CD14-positive monocyte (primary cell): ENCODE measurements at regions not wholly inside any gene's neighbourhood (a gene's known extent, or its start where the extent isn't known, plus 50 kb on each side); places are given as distances from the start of the nearest gene placed in this dataset.

Experiments used
- DNase-seq, 3 donors: peaks; one replicate each; pipeline ENCODE4 v3.0.0-alpha.2; 2011 to 2022
- H2AFZ ChIP-seq: 2 replicates; pipeline ENCODE4 v1.6.0; 2012; ENCODE audit warnings: mild to moderate bottlenecking, low read depth, low read length, inconsistent platforms; ENCODE audit not compliant: insufficient read depth, poor library complexity, severe bottlenecking
- H3K27ac ChIP-seq, 2 donors: 1 replicate in 1 of 2; 2 replicates in 1 of 2; pipeline ENCODE4 v1.5.1; 2012 to 2013; ENCODE audit warnings: low read length in 2 of 2, control low read depth in 1 of 2, inconsistent platforms in 1 of 2, low read depth in 1 of 2, mild to moderate bottlenecking in 1 of 2
- H3K27me3 ChIP-seq, 2 donors: one replicate each; pipeline versions ENCODE4 v1.6.0 to v1.6.1; 2011 to 2013; ENCODE audit warnings: low read length in 2 of 2; ENCODE audit not compliant: control insufficient read depth in 2 of 2, insufficient read depth in 2 of 2
- H3K36me3 ChIP-seq, 2 donors: replicated peaks in 1 of 2; 1 replicate in 1 of 2; 2 replicates in 1 of 2; pipeline versions ENCODE4 v1.5.1 to v1.6.1; 2012 to 2013; ENCODE audit warnings: low read length in 2 of 2, control low read depth in 1 of 2, inconsistent platforms in 1 of 2, mild to moderate bottlenecking in 1 of 2; ENCODE audit not compliant: insufficient read depth in 2 of 2, control insufficient read depth in 1 of 2
- H3K4me1 ChIP-seq, 2 donors: 1 replicate in 1 of 2; 2 replicates in 1 of 2; pipeline versions ENCODE4 v1.5.1 to v1.6.1; 2012 to 2013; ENCODE audit warnings: low read length in 2 of 2, control low read depth in 1 of 2, inconsistent platforms in 1 of 2, mild to moderate bottlenecking in 1 of 2, moderate library complexity in 1 of 2; ENCODE audit not compliant: insufficient read depth in 2 of 2, control insufficient read depth in 1 of 2
- H3K4me2 ChIP-seq: replicated peaks from 2 replicates; pipeline ENCODE3; 2012; ENCODE audit warnings: low read length, moderate library complexity, mild to moderate bottlenecking; ENCODE audit not compliant: poor library complexity, severe bottlenecking; ENCODE audit errors: extremely low read depth
- H3K4me3 ChIP-seq, 3 experiments: fragments of 200-600 bp in 1 of 3; sonication (generic) in 1 of 3; replicated peaks in 1 of 3; 1 replicate in 2 of 3; 2 replicates in 1 of 3; pipeline ENCODE4 v1.5.1; 2011 to 2013; ENCODE audit warnings: low read length in 3 of 3, mild to moderate bottlenecking in 3 of 3, control low read depth in 2 of 3, low read depth in 2 of 3, inconsistent platforms in 1 of 3, moderate library complexity in 1 of 3
- H3K79me2 ChIP-seq: 2 replicates; pipeline ENCODE4 v1.6.0; 2012; ENCODE audit warnings: mild to moderate bottlenecking, control low read depth, inconsistent platforms, low read length, moderate library complexity; ENCODE audit not compliant: insufficient read depth
- H3K9ac ChIP-seq: 2 replicates; pipeline ENCODE4 v1.6.0; 2017; ENCODE audit warnings: low read length, mild to moderate bottlenecking; ENCODE audit not compliant: insufficient read depth, poor library complexity, severe bottlenecking
- H3K9me3 ChIP-seq, 2 donors: replicated peaks in 1 of 2; 1 replicate in 1 of 2; 2 replicates in 1 of 2; pipeline versions ENCODE4 v1.5.1 to v1.6.1; 2012 to 2013; ENCODE audit warnings: low read length in 2 of 2, control low read depth in 1 of 2; ENCODE audit not compliant: control insufficient read depth in 1 of 2, insufficient read depth in 1 of 2
- H4K20me1 ChIP-seq: 2 replicates; pipeline ENCODE4 v1.6.0; 2012; ENCODE audit warnings: mild to moderate bottlenecking, low read length, control low read depth, moderate library complexity; ENCODE audit not compliant: insufficient read depth
- H3K27ac Mint-ChIP-seq, 7 donors: one replicate each; pipeline ENCODE4 v1.8.0; 2020; ENCODE audit warnings: mild to moderate bottlenecking in 7 of 7, mixed read lengths in 7 of 7, moderate library complexity in 6 of 7, inconsistent platforms in 2 of 7
- H3K27me3 Mint-ChIP-seq, 3 donors: one replicate each; pipeline ENCODE4 v1.8.0; 2021 to 2022; ENCODE audit warnings: low read depth in 3 of 3, mild to moderate bottlenecking in 3 of 3, mixed read lengths in 3 of 3, moderate library complexity in 3 of 3, inconsistent platforms in 1 of 3
- H3K36me3 Mint-ChIP-seq, 2 donors: one replicate each; pipeline ENCODE4 v1.8.0; 2020; ENCODE audit warnings: mixed read lengths in 2 of 2, inconsistent platforms in 1 of 2, mild to moderate bottlenecking in 1 of 2
- H3K4me1 Mint-ChIP-seq: one replicate; pipeline ENCODE4 v1.8.0; 2020; ENCODE audit warnings: mild to moderate bottlenecking, mixed read lengths
- H3K4me3 Mint-ChIP-seq, 2 donors: one replicate each; pipeline ENCODE4 v1.8.0; 2020; ENCODE audit warnings: mild to moderate bottlenecking in 2 of 2, mixed read lengths in 2 of 2, moderate library complexity in 1 of 2
- H3K9me3 Mint-ChIP-seq, 7 donors: one replicate each; pipeline ENCODE4 v1.8.0; 2020 to 2022; ENCODE audit warnings: mixed read lengths in 7 of 7, mild to moderate bottlenecking in 6 of 7, moderate library complexity in 6 of 7, inconsistent platforms in 2 of 7
- WGBS: methylation state at CpG from one replicate; pipeline ENCODE4 v1.1.5; 2013; ENCODE audit warnings: missing lambda C conversion rate; ENCODE audit not compliant: insufficient coverage; 5-methylcytosine and 5-hydroxymethylcytosine counted together
- intact Hi-C, 2 donors: fragments of 100-400 bp; cut with micrococcal nuclease; formaldehyde crosslinking; loops; one replicate each; pipeline versions ENCODE4 v1.15.0 to v1.15.1; 2023
- TF ChIP-seq, protein P1 (sequence below): fragments of 200-600 bp; IDR thresholded peaks from one replicate; pipeline ENCODE4 v1.8.0; 2022; ENCODE audit warnings: antibody characterized with exemption, mild to moderate bottlenecking

- peaks cover 0 to 4% (median 0%) of the 10 kb centered on the region in 7 donors for H3K9me3 Mint-ChIP-seq
- H3K27me3 ChIP-seq = no peaks in the 10 kb centered on the region
- H4K20me1 ChIP-seq = no peaks in the 10 kb centered on the region
- H3K4me1 Mint-ChIP-seq = no peaks in the 10 kb centered on the region
- H3K4me3 Mint-ChIP-seq = no peak overlapping the region
- no peak for DNase-seq
- H3K36me3 Mint-ChIP-seq = no peaks in the 10 kb centered on the region
- H3K36me3 ChIP-seq = no peaks in the 10 kb centered on the region
- H3K79me2 ChIP-seq = no peaks in the 10 kb centered on the region
- H3K27ac ChIP-seq = no peak overlapping the region
- H3K27me3 Mint-ChIP-seq = peaks cover 0 to 2% (median 0%) of the 10 kb centered on the region in 3 donors
- H2AFZ ChIP-seq = no peak overlapping the region
- TF ChIP-seq, protein P1, sequence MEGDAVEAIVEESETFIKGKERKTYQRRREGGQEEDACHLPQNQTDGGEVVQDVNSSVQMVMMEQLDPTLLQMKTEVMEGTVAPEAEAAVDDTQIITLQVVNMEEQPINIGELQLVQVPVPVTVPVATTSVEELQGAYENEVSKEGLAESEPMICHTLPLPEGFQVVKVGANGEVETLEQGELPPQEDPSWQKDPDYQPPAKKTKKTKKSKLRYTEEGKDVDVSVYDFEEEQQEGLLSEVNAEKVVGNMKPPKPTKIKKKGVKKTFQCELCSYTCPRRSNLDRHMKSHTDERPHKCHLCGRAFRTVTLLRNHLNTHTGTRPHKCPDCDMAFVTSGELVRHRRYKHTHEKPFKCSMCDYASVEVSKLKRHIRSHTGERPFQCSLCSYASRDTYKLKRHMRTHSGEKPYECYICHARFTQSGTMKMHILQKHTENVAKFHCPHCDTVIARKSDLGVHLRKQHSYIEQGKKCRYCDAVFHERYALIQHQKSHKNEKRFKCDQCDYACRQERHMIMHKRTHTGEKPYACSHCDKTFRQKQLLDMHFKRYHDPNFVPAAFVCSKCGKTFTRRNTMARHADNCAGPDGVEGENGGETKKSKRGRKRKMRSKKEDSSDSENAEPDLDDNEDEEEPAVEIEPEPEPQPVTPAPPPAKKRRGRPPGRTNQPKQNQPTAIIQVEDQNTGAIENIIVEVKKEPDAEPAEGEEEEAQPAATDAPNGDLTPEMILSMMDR = no peak
- no peak overlapping the region for H3K4me3 ChIP-seq
- no peak overlapping the region for H3K27ac Mint-ChIP-seq
- no peaks in the 10 kb centered on the region for H3K4me1 ChIP-seq
- intact Hi-C loops = no loop called here
- H3K9ac ChIP-seq = no peak overlapping the region
- H3K9me3 ChIP-seq = no peaks in the 10 kb centered on the region
- 68% methylated on average over 2 of the region's 4 CpGs for WGBS
- no peak overlapping the region for H3K4me2 ChIP-seq
Observed at GRCh38 chr11:22474616-22475015, 136.4 kb downstream of the SLC17A6 start.

DNA sequence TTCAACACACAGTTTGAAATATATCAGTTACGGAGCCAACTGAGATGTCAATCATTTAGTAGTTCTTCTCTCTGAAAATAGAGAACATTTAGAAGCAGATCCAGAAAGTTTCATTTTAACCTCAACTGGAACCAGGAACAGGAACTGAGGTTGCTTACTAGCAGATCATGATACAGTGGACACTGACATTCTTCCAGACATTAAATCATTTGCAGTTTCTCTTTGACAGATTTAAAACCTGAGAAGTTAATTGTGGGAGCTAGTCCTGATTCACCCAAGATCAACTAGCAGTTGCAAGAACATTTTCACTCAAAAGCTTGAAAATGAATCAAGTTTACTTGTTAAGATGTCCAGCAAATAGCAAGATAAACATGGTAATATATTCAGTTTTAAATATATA lies 135.4 kb downstream of the SLC17A6 start:
- Mint-ChIP-seq H3K4me1 (no peaks in the 10 kb centered on the region), H3K4me3 (no peak overlapping the region), H3K27ac (no peak overlapping the region), H3K27me3 (peaks cover 0 to 2% (median 0%) of the 10 kb centered on the region in 3 donors), H3K36me3 (no peaks in the 10 kb centered on the region), H3K9me3 (peaks cover 0 to 4% (median 0%) of the 10 kb centered on the region in 7 donors)
- TF ChIP-seq, protein P1 = no peak
- no peaks in the 10 kb centered on the region for H3K9me3 ChIP-seq
- H4K20me1 ChIP-seq = no peaks in the 10 kb centered on the region
- H3K9ac ChIP-seq = no peak overlapping the region
- no peak overlapping the region for H3K27ac ChIP-seq
- intact Hi-C loops = no loop called here
- no peak overlapping the region for H3K4me2 ChIP-seq
- H3K4me1 ChIP-seq = no peaks in the 10 kb centered on the region
- H3K27me3 ChIP-seq = no peaks in the 10 kb centered on the region
- no peaks in the 10 kb centered on the region for H3K79me2 ChIP-seq
- no CpG with 5 or more reads among the region's 1 CpG for WGBS
- no peaks in the 10 kb centered on the region for H3K36me3 ChIP-seq
- H2AFZ ChIP-seq = no peak overlapping the region
- DNase-seq = no peak
- no peak overlapping the region for H3K4me3 ChIP-seq
